NCI-H510A treated with DMSO at 0.1 percent for 48 hours (cell line): ENCODE measurements at regions not wholly inside any gene's neighbourhood (a gene's known extent, or its start where the extent isn't known, plus 50 kb on each side); places are given as distances from the start of the nearest gene placed in this dataset.

ENCODE experiments used
- DNase-seq: peaks from one replicate; lab custom pipeline; 2025; lab: John Stamatoyannopoulos, UW

DNA sequence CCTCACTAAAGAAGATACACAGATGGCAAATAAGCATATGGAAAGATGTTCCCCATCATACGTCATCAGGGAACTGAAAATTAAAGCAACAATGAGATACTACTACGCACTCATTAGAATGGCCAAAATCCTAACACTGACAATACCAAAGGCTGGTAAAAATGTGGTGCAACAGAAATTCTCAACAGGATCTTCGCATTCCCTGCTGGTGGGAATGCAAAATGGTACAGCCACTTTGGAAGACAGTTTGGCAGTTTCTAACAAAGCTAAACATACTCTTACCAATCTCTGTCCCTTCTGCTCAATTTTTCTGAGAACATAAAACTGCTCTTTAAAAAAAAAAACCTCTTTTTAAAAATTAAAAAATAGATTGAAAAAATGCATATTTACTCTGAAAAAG, 300.2 kb downstream of the FBXW7 start:
- DNase-seq: no peak

DNA sequence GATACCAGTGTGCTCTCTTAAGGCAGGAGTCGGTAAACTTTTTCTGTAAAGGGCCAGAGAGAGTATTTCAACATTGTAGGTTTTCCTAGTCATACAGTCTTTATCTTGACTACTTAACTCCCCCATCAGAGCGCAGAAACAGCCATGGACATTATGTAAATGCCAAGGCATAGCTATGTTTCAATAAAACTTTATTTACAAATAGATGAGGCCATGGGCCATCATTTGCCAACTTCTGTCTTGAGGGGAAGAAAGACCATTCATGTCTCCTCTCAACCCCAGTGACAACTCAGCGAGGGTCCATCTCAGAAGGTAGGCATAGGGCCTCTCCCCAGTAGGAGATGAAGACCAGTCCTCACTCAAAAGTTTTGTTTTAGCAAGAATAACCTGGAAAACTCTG, 301.3 kb downstream of the FBXW7 start:
- no peak for DNase-seq

GRCh38 chr4:152232271-152232670, 303.6 kb downstream of the FBXW7 start:
- DNase-seq: no peak

- peak; percentile 37 for DNase-seq
Observed at GRCh38 chr4:152229782-152230289, 306.1 kb downstream of the FBXW7 start.

DNA sequence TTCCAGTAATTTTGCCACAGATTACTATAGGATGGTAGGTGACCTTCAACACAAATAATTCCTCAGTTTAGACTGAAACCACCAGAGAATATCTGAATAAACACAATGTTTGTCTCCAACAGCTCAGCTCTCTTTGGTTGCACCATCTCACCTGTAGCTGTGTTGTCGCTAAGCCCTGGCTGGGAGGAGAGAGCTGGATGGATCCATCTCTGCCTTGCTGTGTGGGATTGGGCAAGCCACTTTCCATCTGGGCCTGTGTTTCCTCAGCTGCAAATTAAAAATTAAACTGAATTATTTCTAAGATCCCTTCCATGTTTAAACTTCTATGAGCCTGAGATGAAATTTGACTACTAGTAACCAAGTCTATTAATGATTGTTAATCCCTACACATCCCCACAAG, 310.2 kb downstream of the FBXW7 start:
- DNase-seq: no peak

GRCh38 chr4:152224721-152225420, 311.0 kb downstream of the FBXW7 start:
- DNase-seq: no peak

GRCh38 chr4:152224223-152224622, 311.7 kb downstream of the FBXW7 start:
- no peak for DNase-seq

DNA sequence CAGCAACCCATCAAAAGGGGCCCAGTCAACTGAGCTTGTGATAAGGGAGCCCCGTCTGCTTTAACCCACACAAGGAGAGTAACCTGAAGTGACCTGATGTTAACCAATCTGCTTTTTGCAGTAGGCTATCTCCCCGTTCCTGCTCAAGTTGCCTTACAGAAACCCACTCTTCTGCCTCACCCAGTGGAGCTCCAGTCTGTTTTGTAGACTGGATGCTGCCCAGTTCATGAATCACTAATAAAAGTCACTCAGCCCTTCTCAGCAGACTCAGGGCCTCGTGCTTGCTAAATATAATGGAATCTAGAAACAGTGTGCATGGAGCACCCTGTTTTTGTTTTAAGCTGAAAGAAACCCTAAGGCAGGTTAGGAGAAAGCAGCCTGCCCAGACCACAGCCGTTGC, 312.3 kb downstream of the FBXW7 start:
- no peak for DNase-seq

DNA sequence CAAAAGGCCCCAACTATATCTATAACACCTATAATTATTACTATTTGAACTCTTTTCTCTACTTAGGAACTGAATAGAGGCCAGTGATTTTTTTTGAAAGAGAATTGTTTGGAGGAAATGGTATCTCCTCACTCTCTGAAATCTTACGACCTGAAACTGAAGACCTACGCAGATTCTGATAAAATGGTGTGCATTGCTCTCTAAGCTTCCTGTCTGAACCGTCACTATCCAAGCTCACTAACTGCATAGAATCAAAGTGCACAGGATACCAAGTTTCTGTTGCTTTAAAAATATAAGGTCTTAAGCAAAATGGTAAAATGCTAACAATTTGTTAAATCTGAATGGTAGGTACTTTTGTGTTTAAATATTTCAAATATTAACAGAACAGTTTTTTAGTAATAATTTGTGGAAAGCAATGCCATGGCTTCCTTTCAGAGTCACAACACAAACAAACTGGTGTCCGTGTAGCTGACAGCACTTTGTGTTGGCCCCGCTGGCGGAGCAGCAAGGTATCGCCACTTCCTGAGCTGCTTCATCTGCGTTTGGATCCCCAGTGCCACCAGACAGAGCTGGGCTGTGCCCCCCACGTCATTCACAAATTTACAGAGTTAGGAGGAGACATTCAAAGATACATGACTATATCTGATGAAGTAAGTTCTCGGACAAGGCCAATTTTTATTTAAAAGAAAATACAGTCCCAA, 313.9 kb downstream of the FBXW7 start:
- DNase-seq: no peak

DNA sequence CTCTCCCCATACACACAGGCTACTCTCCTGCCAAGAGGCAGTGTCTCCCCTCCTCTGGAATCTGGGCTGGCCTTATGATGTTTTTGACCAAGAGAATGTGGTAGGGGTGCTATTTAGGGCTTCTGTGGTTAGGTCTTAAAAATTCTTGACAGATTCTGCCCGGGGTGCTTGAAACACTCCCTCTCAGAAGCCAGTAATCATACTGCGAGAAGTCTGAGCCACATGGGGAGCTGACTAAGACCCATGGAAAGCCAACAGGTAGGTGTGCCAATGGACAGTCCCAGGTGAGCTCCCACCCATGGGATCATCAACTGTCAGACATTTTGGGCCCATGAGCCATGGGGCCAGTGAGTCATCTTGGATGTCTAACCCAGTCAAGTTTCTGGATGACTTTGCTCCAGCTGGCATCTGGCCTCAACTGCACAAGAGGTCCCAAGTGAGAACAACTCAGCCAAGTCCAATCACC, 315.7 kb downstream of the FBXW7 start:
- DNase-seq: no peak

DNA sequence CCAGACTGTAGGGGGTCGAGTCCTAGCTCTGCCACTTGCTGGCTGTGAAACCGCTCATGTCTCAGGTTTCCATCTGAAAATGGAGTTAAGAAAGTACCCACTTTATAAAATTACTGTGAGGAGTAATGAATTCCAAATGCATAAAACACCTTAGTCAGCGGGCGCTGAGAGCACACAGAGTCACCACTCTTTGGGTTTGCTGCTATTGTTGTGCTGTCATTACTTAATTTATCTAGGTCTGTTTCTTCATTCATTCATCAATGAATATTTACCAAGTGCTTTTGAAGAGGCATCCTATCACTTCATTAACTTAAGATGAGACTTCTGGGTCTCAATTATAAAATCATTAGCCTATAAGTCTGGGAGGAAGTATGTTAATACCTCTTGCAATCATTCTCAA, 317.3 kb downstream of the FBXW7 start:
- no peak for DNase-seq

DNA sequence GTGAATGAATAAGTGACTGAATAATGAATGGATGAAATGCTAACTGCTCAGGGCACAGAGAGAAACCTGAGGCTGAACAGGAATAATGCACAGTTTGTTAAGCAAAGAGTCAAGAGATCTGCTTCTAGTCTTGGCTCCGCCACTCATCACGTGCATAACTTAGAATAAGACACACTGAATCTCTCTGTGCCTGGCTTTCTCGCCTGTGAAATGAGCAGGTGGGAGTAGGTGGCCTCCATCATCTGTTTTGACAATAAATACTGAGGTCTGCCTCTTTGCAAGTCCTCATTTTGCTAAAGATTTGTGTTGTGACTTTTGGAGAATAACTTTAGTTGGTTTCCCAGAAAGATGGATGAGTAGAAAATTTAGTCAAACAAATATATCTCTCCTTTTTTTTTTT, 318.0 kb downstream of the FBXW7 start:
- DNase-seq: no peak

- no peak for DNase-seq
Observed at GRCh38 chr4:152211936-152212653, 323.8 kb downstream of the FBXW7 start.

- DNase-seq: no peak
Observed at GRCh38 chr4:152209772-152210493, 326.0 kb downstream of the FBXW7 start.

DNA sequence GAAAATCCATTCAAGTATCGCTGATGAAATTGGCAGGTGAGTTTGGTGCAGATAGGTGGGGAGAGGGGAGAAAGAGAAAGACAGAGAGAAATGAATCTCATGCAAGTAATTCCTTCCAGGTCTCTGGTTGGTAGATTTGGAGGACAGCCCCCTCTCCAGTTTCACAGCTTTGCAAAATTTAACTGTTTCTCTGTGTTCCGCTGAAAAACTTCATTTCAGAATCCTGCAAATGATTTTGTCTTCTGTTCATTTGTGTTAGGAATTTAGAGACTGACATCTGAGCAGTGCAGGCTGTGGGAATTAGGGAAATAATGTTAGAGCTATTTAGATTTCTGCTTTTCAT, 328.5 kb downstream of the FBXW7 start:
- DNase-seq: no peak

DNA sequence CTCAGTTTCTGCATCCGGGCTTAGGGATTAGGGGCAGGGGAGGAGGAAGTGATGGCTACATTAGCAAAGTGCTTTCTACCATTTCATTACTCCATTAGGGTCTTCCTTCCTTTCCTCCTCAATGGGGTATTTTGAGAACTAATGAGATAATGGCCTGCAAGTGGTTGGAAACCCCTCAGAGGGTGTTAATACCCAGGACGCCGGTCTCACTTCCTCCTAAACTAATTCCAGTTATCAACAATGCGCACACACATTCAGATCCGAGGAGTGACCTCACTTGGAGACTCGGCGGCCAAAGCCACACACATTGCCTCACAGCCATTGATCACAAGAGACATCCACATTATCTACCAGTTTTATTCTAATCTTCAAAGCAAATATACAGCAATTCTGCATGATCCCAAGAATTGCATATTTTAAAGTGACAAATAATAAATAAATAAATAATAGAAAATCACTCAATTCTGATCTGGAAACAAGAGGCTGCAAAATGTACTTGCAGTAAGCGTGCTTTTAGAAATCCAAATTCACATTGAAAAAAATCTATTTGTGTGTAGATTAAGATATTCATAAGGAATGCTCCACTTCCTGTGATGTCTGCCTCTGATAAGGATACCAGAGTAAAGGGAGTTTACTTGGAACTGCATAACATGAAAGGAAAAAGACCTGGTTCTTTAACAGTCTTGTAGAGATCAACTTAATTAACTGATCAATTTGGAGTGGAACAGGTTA, 329.1 kb downstream of the FBXW7 start:
- no peak for DNase-seq

DNA sequence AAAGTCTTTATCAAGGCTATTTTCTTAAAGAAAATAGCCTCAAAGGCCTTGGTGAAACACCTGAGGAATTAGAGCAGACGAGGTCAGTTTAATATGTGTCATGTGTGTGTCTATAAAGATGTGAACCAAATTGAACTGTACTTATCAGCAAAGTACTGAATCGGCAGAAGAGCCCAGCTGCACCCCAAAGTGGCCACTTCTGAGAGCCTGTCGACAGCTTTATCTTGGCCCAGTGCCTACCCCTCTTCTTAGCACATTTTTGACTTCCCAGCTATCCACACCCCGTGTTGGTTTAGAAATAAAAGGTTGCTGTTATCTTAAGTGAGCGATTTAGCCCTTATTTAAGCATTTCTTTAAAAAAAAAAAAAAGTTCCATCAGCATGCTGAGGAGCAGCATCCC, 329.7 kb downstream of the FBXW7 start:
- DNase-seq: no peak

- DNase-seq: no peak
Observed at GRCh38 chr4:152202415-152202814, 333.5 kb downstream of the FBXW7 start.

DNA sequence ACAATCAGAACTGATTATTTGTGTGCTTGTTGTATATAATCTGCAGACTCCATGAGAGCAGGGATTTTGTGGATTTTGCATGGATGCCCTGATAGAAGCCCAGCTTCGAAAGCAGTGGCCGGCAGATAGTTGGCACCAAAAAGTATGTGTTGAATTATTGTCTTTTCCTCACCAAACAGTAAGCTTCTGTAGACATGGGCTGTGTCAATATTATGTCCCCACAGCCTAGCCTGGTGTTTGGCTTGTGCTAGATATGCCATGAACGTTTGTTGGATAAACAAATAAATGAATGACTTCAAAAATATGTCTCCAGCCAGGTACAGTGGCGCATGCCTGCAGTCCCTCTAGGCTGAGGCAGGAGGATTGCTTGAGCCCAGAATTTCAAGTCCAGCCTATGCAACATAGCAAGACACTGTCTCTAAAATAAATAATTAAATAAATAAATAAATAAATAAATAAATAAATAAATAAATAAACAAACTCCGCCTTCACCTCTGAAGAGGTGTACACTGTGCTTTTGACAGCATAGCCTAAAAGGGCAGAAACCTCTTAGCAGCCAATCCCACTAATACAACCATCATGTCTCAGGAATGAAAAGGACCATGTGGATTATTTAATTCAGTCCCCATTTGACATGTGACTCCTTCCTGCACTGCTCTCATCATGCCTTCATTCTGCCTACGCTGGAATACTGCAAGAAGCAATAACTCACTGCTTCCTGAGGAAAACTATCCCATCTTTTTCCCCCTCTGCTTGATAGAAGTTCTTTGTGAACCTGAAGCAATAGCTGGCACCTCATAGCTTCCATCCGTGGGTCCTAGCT, 335.2 kb downstream of the FBXW7 start:
- no peak for DNase-seq

DNA sequence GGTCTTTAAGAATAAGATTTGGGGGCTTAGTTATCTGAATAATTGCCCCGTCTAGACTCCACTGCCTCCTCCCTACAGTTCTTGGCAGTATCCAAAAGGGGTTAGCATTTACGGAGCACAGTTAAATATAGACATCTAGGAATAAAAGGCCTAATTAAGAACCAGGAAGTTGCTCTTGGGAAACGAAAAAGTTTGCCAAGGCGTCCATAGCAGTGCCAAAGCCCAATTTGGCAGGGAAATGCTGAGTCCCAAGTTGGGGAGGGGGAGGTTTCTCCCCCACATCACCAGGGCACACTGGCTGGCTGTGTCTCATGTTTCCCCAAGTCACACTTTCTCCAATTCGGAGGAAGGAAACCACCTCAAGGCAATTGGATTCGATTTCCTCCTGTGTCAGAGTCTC, 338.7 kb downstream of the FBXW7 start:
- DNase-seq: no peak

DNA sequence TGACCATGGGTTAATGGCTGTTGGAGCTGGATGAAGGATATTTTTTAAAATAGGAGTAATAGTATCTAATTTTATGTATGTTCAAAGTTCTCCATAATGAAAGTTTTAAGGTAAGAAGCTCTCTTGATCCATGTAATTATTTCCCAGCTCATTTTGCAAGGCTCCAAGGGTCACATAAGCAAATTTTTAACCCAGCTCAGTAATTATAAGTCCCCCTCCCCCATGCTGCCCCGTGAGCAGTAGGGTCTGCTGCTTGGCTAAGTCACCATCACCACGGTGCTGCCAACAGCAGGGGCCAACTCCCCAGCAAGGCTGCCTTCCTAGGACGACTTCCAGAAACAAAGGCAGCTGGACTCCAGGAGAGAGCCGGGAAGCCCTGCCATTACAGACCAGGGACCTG, 340.0 kb downstream of the FBXW7 start:
- DNase-seq: no peak
